Mesothelial cell of epicardium (in vitro differentiated cells): ENCODE measurements at regions not wholly inside any gene's neighbourhood (a gene's known extent, or its start where the extent isn't known, plus 50 kb on each side); places are given as distances from the start of the nearest gene placed in this dataset.
A peak's percentile ranks its signal among the peaks of the same experiment; 100 is the strongest.

Experiments used
- DNase-seq, 2 experiments: peaks; one replicate each; pipeline ENCODE4 v3.0.0; 2021; ENCODE audit warnings: low spot score in 2 of 2; ENCODE audit not compliant: unreplicated experiment in 2 of 2
- H3K27ac Mint-ChIP-seq: 2 replicates; pipeline ENCODE4 v1.8.0; 2021; ENCODE audit warnings: mixed read lengths
- H3K27me3 Mint-ChIP-seq: 2 replicates; pipeline ENCODE4 v1.8.0; 2021; ENCODE audit warnings: low read depth, mixed read lengths
- H3K36me3 Mint-ChIP-seq: 2 replicates; pipeline ENCODE4 v1.8.0; 2021; ENCODE audit warnings: mixed read lengths
- H3K4me1 Mint-ChIP-seq: 2 replicates; pipeline ENCODE4 v1.8.0; 2021; ENCODE audit warnings: mixed read lengths
- H3K4me3 Mint-ChIP-seq: 2 replicates; pipeline ENCODE4 v1.8.0; 2021; ENCODE audit warnings: mild to moderate bottlenecking, moderate library complexity, mixed read lengths
- H3K9me3 Mint-ChIP-seq: 2 replicates; pipeline ENCODE4 v1.8.0; 2021; ENCODE audit warnings: mixed read lengths
- TF ChIP-seq, protein P1 (sequence below): fragments of 200-600 bp; sonication (generic); IDR thresholded peaks from one replicate; pipeline ENCODE4 v1.5.0; 2021; ENCODE audit warnings: antibody characterized with exemption; ENCODE audit not compliant: unreplicated experiment

DNA sequence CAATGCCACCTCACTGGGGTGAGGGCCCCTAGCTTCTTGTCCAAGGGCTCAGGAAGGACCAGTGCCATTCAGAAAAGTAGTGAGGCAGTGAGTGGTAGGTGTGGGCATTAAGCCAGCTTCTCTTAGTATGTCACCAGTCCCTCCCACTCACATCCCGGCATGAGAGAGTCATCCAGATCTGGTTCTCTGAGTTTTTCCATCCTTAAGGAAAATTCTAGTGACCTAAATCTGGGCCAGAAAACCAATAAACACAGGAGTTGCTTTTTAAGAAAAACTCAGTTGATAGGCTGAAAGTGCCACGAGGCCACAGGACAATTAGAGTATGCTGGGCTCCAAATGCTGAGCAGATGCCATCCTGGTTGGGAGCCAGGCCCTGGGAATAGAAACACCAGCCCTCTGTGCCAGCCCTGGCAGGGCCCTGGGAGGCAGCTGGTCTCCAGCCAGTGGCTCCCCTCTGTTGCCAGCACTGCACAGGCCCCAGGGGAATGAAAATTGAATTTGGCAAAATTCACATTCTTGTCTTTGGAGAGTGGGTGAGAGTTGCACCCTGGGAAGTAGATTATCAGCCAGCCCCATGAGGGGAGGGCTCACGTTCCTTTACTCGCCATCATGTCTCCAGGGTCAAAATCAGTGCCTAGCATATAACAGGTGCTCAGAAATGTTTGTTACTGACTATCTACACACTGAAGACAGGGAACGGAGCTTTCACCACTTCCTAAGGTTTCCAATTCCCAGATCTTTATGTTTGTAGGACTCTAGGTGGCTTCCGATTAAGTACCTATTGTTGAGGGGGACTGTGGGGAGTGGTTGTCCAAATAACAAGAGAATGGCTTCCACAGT is 52.8 kb downstream of the FAM43A start:
- H3K4me1 Mint-ChIP-seq, result peaks cover 11% of the 10 kb centered on the region
- no peak overlapping the region for H3K27ac Mint-ChIP-seq
- TF ChIP-seq, protein P1, sequence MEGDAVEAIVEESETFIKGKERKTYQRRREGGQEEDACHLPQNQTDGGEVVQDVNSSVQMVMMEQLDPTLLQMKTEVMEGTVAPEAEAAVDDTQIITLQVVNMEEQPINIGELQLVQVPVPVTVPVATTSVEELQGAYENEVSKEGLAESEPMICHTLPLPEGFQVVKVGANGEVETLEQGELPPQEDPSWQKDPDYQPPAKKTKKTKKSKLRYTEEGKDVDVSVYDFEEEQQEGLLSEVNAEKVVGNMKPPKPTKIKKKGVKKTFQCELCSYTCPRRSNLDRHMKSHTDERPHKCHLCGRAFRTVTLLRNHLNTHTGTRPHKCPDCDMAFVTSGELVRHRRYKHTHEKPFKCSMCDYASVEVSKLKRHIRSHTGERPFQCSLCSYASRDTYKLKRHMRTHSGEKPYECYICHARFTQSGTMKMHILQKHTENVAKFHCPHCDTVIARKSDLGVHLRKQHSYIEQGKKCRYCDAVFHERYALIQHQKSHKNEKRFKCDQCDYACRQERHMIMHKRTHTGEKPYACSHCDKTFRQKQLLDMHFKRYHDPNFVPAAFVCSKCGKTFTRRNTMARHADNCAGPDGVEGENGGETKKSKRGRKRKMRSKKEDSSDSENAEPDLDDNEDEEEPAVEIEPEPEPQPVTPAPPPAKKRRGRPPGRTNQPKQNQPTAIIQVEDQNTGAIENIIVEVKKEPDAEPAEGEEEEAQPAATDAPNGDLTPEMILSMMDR, result no peak
- peaks cover 3% of the 10 kb centered on the region for H3K36me3 Mint-ChIP-seq
- no peak for DNase-seq
- H3K27me3 Mint-ChIP-seq, result peaks cover 22% of the 10 kb centered on the region
- H3K4me3 Mint-ChIP-seq, result no peak overlapping the region
- no peaks in the 10 kb centered on the region for H3K9me3 Mint-ChIP-seq

DNA sequence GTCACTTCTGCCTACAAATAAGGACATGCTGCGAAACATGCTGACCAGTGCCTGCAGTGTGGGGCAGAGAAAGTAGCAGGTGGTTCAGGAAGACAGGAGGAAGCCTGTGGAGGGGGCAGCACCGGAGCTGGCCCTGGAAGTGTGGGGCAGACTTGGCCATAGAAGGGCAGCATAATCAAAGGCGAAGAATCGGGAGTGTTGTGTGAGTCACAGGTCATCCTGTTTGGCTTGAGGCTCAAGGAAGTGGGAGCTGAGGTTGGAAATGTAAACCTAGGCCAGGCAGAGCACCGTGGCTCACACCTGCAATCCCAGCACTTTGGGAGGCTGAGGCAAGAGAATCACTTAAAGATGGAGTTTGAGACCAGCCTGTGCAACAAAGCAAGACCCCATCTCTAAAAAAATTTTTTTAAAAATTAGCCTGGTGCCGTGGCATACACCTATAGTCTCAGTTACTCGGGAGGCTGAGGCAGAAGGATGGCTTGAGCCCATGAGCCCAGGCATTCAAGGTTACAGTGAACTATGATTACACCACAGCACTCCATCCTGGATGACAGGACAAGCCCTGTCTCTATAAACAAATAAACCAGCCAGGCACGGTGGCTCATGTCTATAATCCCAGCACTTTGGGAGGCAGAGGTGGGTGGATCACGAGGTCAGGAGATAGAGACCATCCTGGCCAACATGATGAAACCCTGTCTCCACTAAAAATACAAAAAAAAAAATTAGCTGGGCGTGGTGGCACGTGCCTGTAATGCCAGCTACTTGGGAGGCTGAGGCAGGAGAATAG is 54.0 kb downstream of the FAM43A start:
- TF ChIP-seq, protein P1, result no peak
- Mint-ChIP-seq H3K9me3 (no peaks in the 10 kb centered on the region), H3K27ac (no peak overlapping the region), H3K27me3 (peaks cover 22% of the 10 kb centered on the region), H3K36me3 (peaks cover 3% of the 10 kb centered on the region), H3K4me3 (no peak overlapping the region), H3K4me1 (peaks cover 11% of the 10 kb centered on the region)
- no peak for DNase-seq

- H3K9me3 Mint-ChIP-seq, result no peaks in the 10 kb centered on the region
- H3K4me3 Mint-ChIP-seq, result no peak overlapping the region
These were observed 55.3 kb downstream of the FAM43A start for GRCh38 chr3:194740859-194741491.

GRCh38 chr3:194741916-194742315 is 56.2 kb downstream of the FAM43A start:
- no peak for DNase-seq
- Mint-ChIP-seq H3K27me3 (peaks cover 22% of the 10 kb centered on the region), H3K27ac (no peak overlapping the region), H3K4me1 (peaks cover 11% of the 10 kb centered on the region), H3K9me3 (no peaks in the 10 kb centered on the region), H3K4me3 (no peak overlapping the region), H3K36me3 (no peaks in the 10 kb centered on the region)
- TF ChIP-seq, protein P1, result no peak

More at GRCh38 chr3:194740859-194741491, 55.3 kb downstream of the FAM43A start:
- peaks cover 11% of the 10 kb centered on the region for H3K4me1 Mint-ChIP-seq
- H3K36me3 Mint-ChIP-seq, result no peaks in the 10 kb centered on the region
- DNase-seq, result no peak
- H3K27me3 Mint-ChIP-seq, result peaks cover 22% of the 10 kb centered on the region
- TF ChIP-seq, protein P1, result no peak
- peak overlapping the region; percentile 15 for H3K27ac Mint-ChIP-seq

DNA sequence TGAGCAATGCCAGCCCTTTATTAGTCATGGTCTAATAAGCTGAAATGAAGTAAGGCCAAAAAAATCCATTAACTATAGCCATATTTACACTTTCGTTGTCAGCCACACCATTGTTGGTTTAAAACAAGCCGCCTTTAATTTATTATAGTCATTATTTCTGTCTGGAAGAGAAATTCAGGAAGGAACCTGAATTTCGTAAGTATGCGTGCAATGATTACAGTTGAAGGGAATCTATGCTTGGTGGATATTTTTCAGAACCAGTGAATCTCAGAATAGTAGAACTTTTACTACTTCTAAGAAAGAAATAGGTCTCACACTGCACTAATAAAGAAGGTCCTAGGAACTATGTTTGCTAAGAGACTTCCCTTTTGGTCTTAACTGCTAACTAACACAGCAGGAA is 59.1 kb downstream of the FAM43A start:
- peaks cover 14% of the 10 kb centered on the region for H3K27me3 Mint-ChIP-seq
- no peak for DNase-seq
- no peaks in the 10 kb centered on the region for H3K9me3 Mint-ChIP-seq
- H3K4me1 Mint-ChIP-seq, result peaks cover 16% of the 10 kb centered on the region
- no peak overlapping the region for H3K27ac Mint-ChIP-seq
- TF ChIP-seq, protein P1, result no peak
- H3K36me3 Mint-ChIP-seq, result no peaks in the 10 kb centered on the region
- H3K4me3 Mint-ChIP-seq, result no peak overlapping the region
